SU-DHL-6 (cell line): ENCODE measurements at regions not wholly inside any gene's neighbourhood (a gene's known extent, or its start where the extent isn't known, plus 50 kb on each side); places are given as distances from the start of the nearest gene placed in this dataset.

Source experiments
- EZH2phosphoT487 ChIP-seq: fragments of 200-600 bp; sonication (generic), shearing (Covaris generic); conservative IDR thresholded peaks from 2 replicates; pipeline ENCODE4 v1.6.1; 2018; ENCODE audit warnings: mild to moderate bottlenecking, antibody characterized with exemption, low read length, moderate library complexity, mixed read lengths
- TF ChIP-seq, protein P1 (sequence below): fragments of 200-600 bp; sonication (generic); IDR thresholded peaks from one replicate; pipeline ENCODE4 v1.5.1; 2017; ENCODE audit warnings: antibody characterized with exemption, mild to moderate bottlenecking, low read length, moderate library complexity; ENCODE audit not compliant: insufficient read depth, poor library complexity, severe bottlenecking

DNA sequence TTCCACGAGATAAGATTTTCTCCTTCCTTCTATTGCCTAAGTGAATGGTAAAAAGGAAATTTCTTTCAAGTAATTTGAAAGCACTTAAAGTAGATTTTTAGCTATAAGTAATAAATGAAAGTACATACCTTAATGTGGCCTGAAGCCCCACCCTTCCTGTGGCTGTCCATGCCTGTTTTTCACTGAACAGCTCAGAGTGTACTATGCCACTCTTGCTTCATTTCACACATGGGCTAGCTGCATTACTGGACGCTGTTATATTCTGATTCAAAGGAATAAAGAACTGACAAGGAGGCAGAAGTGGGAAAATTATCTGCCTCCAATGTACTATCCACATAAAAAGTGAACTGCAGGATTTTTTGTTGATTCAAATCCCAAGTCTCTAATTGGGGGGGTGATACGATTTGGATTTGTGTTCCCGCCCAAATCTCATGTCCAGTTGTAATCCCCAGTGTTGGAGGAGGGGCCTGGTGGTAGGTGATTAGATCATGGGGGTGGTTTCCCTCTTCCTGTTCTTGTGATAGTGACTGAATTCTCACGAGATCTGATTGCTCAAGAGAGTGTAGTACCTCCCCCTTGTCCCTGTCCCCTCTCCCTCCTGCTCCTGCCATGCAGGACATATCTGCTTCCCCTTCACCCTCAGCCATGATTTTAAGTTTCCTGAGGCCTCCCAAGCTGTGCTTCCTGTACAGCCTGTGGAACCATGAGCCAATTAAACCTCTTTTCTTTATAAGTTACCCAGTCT lies 154.7 kb upstream of the SGCG start:
- TF ChIP-seq, protein P1, sequence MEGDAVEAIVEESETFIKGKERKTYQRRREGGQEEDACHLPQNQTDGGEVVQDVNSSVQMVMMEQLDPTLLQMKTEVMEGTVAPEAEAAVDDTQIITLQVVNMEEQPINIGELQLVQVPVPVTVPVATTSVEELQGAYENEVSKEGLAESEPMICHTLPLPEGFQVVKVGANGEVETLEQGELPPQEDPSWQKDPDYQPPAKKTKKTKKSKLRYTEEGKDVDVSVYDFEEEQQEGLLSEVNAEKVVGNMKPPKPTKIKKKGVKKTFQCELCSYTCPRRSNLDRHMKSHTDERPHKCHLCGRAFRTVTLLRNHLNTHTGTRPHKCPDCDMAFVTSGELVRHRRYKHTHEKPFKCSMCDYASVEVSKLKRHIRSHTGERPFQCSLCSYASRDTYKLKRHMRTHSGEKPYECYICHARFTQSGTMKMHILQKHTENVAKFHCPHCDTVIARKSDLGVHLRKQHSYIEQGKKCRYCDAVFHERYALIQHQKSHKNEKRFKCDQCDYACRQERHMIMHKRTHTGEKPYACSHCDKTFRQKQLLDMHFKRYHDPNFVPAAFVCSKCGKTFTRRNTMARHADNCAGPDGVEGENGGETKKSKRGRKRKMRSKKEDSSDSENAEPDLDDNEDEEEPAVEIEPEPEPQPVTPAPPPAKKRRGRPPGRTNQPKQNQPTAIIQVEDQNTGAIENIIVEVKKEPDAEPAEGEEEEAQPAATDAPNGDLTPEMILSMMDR = no peak
- no peak for TF ChIP-seq EZH2phosphoT487
